ENCODE measurements at regions not wholly inside any gene's neighbourhood (a gene's known extent, or its start where the extent isn't known, plus 50 kb on each side); places are given as distances from the start of the nearest gene placed in this dataset.
"Not testable (repeated sequence)": the region's sequence is repeated elsewhere in the genome, so short reads cannot be mapped to it uniquely, and the experiment has no call there.

DNA sequence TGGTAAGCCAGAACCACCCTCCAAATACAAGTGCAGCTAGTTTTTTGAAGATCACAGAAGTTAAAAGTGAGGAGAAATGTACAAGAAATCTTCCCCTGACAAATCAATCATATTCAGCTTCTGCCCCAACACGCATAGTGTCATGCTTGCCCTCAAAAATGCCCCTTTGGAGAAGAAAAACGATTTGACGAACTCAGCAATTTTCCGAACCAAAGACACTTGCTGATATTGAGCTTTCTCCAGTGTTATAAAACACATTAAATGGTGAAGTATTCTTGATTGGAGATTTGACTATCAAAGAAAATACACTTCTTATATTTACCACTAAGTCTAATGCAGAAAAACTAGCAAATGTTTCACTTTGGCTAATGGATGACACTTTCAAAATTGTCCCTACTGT is 195.5 kb downstream of the ETV1 start:
- no peak for DNase-seq (ENCODE audit: low spot score)

DNA sequence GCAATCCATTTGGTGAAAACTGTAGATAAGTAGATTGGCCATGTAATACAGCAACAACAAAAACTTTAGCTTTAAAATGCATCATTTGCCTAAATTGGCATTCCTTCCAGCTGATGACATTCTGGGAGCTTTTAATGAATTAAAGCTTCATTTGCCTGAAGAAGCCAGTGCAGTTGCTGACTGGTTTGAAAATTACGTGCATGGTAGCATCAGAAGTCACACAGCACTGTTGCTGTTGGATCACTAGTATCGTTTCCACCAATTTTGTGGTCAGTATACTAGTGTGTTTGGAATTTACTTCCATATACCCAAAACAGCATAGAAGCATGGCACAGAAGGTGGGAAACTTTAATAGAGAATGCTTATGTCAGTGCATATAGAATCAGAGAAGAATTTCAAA is 194.9 kb downstream of the ETV1 start:
- DNase-seq (ENCODE audit: low spot score) = no peak

DNA sequence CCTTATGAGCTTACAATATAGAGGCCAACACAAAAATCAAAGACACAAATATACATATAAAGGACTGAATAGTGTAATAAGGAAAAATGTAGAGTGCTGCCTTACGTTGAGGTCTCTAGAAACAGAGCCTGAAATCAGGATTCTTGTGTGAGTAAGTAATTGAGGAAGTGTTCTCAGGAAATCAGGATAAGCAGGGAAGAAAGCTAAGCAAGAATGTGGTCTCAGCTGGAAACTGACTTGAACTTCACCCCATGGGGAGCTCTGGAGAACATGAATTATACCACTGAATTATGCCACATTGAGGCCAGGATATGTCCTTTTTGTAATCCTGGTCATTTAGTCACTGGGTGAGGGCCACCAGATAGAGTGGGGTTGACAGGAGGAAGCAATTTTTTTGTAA is 191.9 kb downstream of the ETV1 start:
- DNase-seq (ENCODE audit: low spot score) = no peak

DNA sequence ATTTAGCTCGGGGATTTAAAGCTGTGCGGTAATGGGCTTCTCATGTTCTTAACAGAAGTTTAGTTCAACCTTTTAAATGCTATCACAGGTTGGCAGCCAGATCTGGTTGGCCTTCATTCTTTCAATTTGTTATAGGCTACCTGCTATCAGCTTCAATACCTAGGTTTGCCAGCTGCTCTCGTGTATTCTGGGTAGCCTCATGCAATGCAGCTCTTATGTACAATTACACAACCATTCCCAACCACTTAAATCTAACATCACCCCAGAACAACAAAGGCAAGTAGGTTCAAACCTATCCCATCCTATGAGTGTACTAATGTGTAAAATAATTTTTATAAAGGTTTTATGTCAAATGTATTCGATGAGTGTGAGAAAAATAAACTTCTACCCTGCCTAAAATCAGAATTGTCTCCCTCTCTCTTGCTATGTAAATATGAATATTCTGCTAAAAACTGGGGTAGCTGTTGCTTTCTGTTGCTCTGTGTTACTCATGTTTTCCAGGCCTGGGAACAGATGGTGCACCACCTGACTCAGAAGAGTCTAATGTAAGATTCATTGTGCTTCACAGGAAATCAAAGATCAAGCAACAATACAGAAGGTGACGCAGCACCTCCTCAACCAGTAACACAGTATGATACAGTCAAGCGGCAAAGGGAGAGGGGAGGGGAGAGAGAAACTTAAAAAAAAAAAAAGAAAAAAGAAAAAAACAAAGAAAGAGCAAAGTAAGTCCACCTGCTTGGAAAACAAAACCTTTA is 188.6 kb downstream of the ETV1 start:
- no peak for DNase-seq (ENCODE audit: low spot score)

DNA sequence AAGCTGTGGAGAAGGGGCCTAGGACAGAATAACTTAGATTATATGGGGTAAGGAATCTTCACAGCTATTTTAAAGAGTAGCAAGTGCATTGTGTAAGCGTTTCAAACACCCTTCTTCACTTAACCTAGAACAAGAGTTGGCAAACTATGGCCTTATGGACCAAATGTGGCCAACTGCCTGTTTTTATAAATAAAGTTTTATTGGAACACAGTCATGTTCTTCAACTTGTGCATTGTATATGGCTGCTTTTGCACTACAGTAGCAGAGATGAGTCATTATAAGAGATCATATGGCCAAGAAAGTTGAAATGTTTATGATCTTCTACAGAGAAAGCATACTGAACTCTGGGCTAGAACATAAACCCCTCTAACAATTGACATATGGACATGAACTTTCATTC is 187.8 kb downstream of the ETV1 start:
- no peak for DNase-seq (ENCODE audit: low spot score)

DNA sequence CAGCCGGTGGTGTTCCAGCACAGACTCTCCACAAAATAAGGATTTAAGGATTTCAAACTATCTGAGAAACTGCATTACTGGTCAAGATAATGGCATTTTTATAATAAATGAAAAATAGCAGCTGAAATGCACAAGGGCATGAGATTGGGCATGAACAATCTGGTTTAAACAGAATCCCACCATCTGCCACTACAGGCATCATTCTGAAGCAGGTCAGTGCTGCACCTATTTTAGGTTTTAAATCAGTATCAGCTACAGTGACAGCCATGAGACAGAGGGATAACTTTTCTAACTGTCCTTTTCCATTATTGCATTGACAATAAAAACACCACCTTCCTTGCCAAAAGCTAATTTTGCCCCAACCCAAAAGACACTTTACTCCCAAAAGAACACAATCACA is 186.8 kb downstream of the ETV1 start:
- DNase-seq (ENCODE audit: low spot score) = no peak

DNA sequence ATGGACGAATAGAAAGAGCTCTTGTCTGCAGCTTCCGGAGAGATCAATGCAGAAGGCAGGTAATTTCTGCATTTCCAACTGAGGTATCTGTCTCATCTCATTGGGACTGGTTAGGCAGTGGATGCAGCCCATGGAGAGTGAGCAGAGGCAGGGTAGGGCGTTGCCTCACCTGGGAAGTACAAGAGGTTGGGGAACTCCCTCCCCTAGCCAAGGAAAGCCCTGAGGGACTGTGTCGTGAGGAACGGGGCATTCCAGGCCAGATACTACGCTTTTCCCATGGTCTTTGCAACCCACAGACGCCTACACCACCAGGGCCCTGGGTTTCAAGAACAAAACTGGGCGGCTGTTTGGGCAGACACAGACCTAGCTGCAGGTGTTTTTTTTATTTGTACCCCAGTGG is 186.3 kb downstream of the ETV1 start:
- DNase-seq (ENCODE audit: low spot score) = no peak

DNA sequence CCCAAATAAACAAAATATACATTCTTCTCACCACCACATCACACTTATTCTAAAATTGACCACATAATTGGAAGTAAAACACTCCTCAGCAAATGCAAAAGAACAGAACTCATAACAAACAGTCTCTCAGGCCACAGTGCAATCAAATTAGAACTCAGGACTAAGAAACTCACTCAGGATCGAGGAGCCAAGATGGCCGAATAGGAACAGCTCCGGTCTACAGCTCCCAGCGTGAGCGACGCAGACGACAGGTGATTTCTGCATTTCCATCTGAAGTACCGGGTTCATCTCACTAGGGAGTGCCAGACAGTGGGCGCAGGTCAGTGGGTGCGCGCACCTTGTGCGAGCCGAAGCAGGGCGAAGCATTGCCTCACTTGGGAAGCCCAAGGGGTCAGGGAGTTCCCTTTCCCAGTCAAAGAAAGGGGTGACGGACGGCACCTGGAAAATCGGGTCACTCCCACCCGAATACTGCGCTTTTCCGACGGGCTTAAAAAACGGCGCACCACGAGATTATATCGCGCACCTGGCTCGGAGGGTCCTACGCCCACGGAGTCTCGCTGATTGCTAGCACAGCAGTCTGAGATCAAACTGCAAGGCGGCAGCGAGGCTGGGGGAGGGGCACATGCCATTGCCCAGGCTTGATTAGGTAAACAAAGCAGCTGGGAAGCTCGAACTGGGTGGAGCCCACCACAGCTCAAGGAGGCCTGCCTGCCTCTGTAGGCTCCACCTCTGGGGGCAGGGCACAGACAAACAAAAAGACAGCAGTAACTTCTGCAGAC is 183.2 kb downstream of the ETV1 start:
- DNase-seq (ENCODE audit: low spot score) = not testable (repeated sequence)

DNA sequence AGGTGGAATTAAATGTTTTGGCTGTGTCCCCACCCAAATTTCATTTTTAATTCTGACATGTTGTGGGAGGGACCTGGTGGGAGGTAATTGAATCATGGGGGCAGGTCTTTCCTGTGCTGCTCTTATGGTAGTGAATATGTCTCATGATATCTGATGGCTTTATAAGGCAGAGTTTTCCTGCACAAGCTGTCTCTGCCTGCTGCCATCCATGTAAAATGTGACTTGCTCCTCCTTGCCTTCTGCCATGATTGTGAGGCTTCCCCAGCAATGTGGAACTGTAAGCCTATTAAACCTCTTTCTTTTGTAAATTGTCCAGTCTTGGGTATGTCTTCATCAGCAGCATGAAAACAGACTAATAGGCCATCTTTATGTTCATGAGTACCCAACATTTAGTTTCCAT is 172.2 kb downstream of the ETV1 start:
- DNase-seq (ENCODE audit: low spot score) = not testable (repeated sequence)

DNA sequence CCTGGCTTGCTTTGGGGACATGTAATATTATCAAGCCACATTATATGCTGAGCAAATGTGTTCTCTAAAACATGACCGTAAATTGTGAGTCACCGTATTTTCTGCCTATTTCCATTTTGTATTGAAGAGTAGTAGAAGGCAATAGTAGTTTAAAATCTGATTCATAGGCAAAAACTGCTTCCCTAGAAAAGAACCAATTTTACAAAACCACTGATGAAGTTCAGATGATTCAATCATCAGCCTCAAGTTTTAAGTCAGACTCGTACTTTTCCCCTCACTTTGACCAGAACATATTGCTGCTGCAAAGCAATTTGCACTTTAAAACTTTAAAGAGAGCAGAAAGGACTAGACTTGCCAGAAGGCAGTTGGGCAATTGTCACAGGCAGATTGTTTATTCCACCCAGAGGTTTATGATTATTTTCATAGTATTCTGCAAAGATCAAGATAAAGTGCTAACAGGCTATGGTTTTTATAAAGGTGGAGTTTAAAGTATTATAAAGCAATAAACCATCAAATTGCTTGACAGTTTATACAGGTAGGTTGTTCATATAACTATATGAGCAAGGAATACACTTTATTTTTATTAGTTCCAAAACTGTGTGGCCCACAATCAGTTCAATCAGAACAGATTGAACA is 168.2 kb downstream of the ETV1 start:
- DNase-seq (ENCODE audit: low spot score) = no peak

DNA sequence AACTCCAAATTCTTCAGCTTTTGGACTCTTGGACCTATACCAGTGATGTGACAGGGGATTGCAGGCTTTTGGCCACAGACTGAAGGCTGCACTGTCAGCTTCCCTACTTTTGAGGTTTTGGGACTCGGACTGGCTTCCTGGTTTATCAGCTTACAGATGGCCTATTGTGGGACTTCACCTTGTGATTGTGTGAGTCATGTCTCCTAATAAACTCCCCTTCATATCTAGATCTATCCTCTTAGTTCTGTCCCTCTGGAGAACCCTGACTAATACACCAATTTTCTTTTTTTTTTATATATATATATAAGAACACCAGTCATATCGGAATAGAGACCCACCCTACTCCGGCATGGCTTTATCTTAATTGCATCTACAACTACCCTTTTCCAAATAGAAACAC is 166.8 kb downstream of the ETV1 start:
- no peak for DNase-seq (ENCODE audit: low spot score)

DNA sequence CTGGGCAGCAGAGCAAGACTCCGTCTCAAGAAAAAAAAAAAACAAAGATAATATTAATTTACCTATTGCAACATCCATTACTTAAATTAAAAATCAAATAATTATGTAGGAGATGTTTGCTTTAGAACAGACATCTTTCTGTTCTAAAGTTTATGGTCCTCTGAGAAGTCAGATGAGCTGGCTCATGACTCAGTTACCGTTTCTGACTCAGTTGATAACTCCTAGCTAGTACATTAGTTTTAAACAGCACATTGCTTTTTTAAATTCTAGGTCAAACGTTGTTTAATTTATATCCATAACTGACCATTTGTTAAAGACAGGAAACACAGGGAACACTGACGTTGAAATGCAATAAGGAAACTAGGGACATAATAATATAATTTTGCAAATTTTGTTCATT is 162.7 kb downstream of the ETV1 start:
- DNase-seq (ENCODE audit: low spot score) = no peak

DNA sequence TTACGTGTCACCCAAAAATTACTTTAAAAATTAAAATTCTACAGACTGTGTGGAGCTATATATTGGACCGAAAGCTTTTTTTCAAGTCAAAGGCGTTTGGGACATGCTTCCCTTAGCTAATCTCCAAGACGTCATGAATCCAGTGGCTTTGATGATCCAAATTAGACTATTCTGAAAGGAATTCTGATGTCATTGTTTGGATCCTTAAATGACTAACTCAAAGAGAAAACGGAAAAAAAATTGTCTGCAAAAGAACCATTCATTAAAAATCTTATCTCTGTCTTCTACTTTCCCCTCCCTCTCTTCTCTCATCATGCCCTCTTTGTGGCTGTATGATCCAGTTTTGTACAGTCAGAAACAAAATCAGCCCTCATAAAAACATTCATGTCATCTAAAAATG is 161.8 kb downstream of the ETV1 start:
- no peak for DNase-seq (ENCODE audit: low spot score)

DNA sequence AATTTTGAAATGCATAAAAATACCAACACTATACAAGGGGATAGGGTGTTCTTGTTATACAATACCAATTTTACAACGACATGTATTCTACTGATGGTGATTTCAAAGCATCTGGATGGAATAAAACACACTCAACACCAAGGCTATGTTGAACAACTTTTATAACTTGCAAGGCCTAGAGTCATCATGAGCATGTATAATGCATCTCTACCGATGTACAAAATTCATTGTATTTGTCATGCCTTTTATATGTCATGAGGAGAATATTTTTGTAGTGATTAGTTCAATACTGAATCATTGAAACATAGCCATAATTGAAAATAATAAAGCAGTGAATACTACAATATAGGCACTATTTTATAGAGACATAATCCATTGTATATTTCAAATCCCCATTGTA is 160.2 kb downstream of the ETV1 start:
- no peak for DNase-seq (ENCODE audit: low spot score)

DNA sequence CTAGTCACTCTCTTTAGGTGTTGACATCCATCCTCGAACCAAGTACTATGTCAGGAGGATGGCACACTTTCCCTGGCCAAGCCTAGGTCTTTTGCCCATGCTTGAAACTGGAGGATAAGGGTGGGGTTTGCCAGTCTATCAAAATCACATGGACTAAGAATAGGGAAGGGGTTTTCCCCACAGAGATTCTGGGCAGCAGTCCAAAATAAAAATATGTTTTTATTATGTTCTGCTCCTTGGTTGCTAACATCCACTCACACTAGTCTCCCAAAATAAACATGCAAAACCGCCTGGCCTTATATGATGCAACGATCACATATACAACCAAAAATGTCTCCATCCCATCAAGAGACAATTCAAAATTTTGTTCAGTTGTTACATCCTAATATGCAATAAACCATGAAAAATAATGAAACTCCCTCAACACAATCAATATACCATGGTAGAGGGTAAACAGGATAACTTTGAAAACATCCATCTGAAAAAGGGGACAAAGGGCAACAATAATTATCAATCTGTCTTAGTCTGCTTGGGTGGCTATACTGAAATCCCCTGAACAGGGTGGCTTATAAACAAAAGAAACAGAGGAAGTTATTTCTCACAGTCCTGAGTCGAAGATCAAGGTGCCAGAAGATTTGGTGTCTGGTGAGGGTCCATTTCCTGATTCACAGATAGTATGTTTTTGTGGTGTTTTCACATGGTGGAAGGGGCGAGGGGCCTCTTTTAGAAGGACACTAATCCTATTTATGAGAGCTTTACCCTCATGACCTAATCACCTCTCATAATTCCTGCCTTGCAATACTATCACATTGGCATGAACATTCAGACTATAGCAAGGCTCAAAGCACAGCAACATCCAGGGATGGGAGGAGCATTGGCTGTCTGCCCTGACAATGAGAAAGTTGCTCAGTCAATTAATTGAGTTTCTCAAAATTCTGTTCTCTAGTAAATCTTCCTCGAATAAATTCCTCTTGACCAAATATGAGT is 159.3 kb downstream of the ETV1 start:
- DNase-seq (ENCODE audit: low spot score) = no peak

DNA sequence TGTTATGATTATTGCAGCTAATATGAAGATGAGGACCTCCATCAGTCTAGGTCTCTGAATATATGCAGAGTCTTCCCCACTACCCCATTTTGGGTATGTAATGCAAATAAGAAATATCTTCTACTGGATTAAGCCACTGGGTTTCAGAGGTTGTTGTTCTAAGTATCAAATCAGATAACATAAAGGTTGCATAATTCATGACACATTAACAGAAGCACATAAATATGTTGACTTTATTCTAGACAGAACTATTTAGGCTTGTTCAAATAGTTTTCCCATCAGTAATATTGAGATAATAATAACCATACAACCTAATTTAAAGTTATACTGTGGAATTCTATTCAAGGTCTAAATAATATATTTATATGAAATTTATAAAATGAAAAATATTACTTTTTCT is 157.1 kb downstream of the ETV1 start:
- no peak for DNase-seq (ENCODE audit: low spot score)

DNA sequence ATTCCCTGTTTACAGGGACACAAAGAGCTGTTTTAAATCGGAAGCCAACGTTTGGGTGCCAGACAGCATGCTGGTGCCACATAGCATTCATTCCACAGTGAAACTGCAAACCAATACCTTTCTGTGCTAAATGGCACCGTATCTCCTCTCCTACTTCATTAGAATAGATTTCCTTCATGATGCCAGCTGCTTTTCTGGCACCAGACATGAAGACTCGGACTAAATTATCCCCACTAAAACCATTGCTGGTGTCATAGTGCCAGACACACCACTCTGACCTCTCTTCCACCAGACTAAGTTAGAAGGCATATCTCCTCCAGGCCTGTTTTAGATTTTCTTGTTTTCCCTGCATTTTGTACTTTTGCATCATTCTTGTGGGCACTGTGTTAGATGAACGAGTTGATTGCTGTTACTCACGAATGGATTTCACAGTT is 155.1 kb downstream of the ETV1 start:
- DNase-seq (ENCODE audit: low spot score) = no peak

DNA sequence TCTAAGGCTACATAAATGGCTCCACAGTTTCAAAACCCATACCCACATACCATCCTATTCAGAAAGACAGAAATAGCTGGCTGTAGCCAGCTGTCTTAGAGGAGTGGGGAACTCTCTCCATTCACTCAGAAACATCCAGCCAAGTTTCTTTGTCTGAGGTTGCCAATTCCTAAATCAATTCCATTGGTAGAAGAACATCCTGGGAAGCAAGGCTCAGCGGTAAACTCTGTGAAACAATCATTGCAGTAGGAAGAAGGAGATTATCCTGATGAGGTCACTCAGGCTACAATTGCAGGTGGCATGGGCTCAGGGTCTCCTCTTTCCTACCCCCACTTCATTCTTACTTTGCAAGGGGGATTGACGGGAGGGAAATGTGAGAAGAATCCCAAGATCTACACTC is 154.0 kb downstream of the ETV1 start:
- no peak for DNase-seq (ENCODE audit: low spot score)

DNA sequence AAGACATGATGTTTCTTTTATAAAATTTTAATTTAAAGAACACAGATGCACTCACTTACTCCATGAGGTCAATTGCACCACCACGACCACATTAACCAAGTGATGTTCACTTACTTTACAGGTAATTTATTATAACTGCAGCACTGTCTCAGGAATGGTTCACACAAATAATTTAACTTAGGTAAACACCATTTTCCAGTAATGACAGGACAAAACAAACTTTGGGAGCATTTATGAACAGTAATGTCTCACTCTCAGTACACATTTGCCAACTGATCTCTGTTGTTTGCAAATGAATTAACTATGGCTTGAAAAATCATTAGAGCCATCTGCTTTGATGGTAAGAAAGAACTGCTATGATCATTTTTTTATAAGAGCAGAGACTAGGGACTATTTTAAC is 150.4 kb downstream of the ETV1 start:
- DNase-seq (ENCODE audit: low spot score) = no peak

Data from putamen (tissue), 1 donor.